OCI-LY7 (cell line): ENCODE measurements at regions not wholly inside any gene's neighbourhood (a gene's known extent, or its start where the extent isn't known, plus 50 kb on each side); places are given as distances from the start of the nearest gene placed in this dataset.

Experiments
- CTCF ChIP-seq: fragments of 200-600 bp; sonication (generic); conservative IDR thresholded peaks from 2 replicates; pipeline ENCODE4 v1.5.1; 2014; ENCODE audit warnings: mild to moderate bottlenecking, antibody characterized with exemption, low read length, moderate library complexity, mixed read lengths
- EZH2phosphoT487 ChIP-seq: fragments of 200-600 bp; sonication (generic); IDR thresholded peaks from 2 replicates; pipeline ENCODE4 v1.6.1; 2018; ENCODE audit warnings: low read depth, borderline replicate concordance, mild to moderate bottlenecking, mixed run types, antibody characterized with exemption, low read length, moderate library complexity, mixed read lengths

GRCh38 chr12:86659985-86660384 lies 403.8 kb upstream of the MGAT4C start:
- no peak for TF ChIP-seq CTCF
- no peak for TF ChIP-seq EZH2phosphoT487
